Gastroesophageal sphincter (tissue), 4 donors: ENCODE measurements at regions not wholly inside any gene's neighbourhood (a gene's known extent, or its start where the extent isn't known, plus 50 kb on each side); places are given as distances from the start of the nearest gene placed in this dataset.

Experiments used
- ATAC-seq: fragments of 150-250 bp; one replicate; pipeline ENCODE4 v1.9.1; 2016; ENCODE audit warnings: mild to moderate bottlenecking, moderate library complexity
- H3K27ac ChIP-seq, 4 donors: fragments of 200-600 bp; sonication (generic) in 3 of 4; 1 replicate in 3 of 4; 2 replicates in 1 of 4; pipeline ENCODE4 v1.5.1; 2016 to 2019
- H3K27me3 ChIP-seq: fragments of 200-600 bp; sonication (generic); one replicate; pipeline ENCODE4 v1.5.1; 2019
- H3K36me3 ChIP-seq, 2 donors: fragments of 200-600 bp; sonication (generic); one replicate each; pipeline ENCODE4 v1.5.1; 2019; ENCODE audit warnings: control low read depth in 1 of 2
- H3K4me1 ChIP-seq, 3 donors: fragments of 200-600 bp; sonication (generic); 1 replicate in 2 of 3; 2 replicates in 1 of 3; pipeline ENCODE4 v1.5.1; 2016 to 2019; ENCODE audit warnings: control low read depth in 2 of 3
- H3K4me3 ChIP-seq, 2 donors: fragments of 200-600 bp; sonication (generic); one replicate each; pipeline ENCODE4 v1.5.1; 2019; ENCODE audit warnings: mild to moderate bottlenecking in 1 of 2, moderate library complexity in 1 of 2
- H3K9me3 ChIP-seq, 3 donors: fragments of 200-600 bp; sonication (generic); one replicate each; pipeline ENCODE4 v1.5.1; 2017 to 2019; ENCODE audit warnings: control low read depth in 2 of 3
- EP300 ChIP-seq: sonication (generic); formaldehyde crosslinking; IDR thresholded peaks from one replicate; pipeline ENCODE4 v1.6.1; 2017; ENCODE audit warnings: antibody characterized with exemption, mild to moderate bottlenecking
- POLR2A ChIP-seq, 2 donors: fragments of 450-650 bp; IDR thresholded peaks; one replicate each; pipeline ENCODE4 v1.6.1; 2017; ENCODE audit warnings: antibody characterized with exemption in 2 of 2, mild to moderate bottlenecking in 2 of 2, moderate library complexity in 1 of 2
- POLR2AphosphoS5 ChIP-seq: sonication (generic); formaldehyde crosslinking; IDR thresholded peaks from one replicate; pipeline ENCODE4 v1.6.1; 2017; ENCODE audit warnings: antibody characterized with exemption
- WGBS, 2 donors: methylation state at CpG; one replicate each; pipeline ENCODE4 v1.1.5; 2018; ENCODE audit warnings: low coverage in 1 of 2; 5-methylcytosine and 5-hydroxymethylcytosine counted together
- TF ChIP-seq, protein P1 (sequence below), 4 experiments: fragments of 200-600 bp in 2 of 4; fragments of 450-650 bp in 2 of 4; sonication (generic) in 1 of 4; IDR thresholded peaks; one replicate each; pipeline ENCODE4 v1.5.1; 2017 to 2019; ENCODE audit warnings: antibody characterized with exemption in 4 of 4, mild to moderate bottlenecking in 2 of 4, moderate library complexity in 2 of 4

GRCh38 chr2:195300631-195301030 lies 356.4 kb upstream of the SLC39A10 start:
- Histone ChIP-seq H3K4me1 (no peaks in the 10 kb centered on the region), H3K36me3 (no peaks in the 10 kb centered on the region), H3K27ac (no peak overlapping the region), H3K9me3 (peaks cover 0 to 3% (median 0%) of the 10 kb centered on the region in 3 donors), H3K27me3 (no peaks in the 10 kb centered on the region), H3K4me3 (no peak overlapping the region)
- ATAC-seq = no peak
- 58 to 81% methylated on average over 2 of the region's 2 CpGs for WGBS, 2 donors
- TF ChIP-seq EP300 (no peak), POLR2A (IDR thresholded peaks at IDR 0.05) (no peak), POLR2AphosphoS5 (no peak)
- TF ChIP-seq, protein P1, sequence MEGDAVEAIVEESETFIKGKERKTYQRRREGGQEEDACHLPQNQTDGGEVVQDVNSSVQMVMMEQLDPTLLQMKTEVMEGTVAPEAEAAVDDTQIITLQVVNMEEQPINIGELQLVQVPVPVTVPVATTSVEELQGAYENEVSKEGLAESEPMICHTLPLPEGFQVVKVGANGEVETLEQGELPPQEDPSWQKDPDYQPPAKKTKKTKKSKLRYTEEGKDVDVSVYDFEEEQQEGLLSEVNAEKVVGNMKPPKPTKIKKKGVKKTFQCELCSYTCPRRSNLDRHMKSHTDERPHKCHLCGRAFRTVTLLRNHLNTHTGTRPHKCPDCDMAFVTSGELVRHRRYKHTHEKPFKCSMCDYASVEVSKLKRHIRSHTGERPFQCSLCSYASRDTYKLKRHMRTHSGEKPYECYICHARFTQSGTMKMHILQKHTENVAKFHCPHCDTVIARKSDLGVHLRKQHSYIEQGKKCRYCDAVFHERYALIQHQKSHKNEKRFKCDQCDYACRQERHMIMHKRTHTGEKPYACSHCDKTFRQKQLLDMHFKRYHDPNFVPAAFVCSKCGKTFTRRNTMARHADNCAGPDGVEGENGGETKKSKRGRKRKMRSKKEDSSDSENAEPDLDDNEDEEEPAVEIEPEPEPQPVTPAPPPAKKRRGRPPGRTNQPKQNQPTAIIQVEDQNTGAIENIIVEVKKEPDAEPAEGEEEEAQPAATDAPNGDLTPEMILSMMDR (IDR thresholded peaks at IDR 0.05) = no peak

GRCh38 chr2:195299600-195299999 lies 357.4 kb upstream of the SLC39A10 start:
- 29 to 69% methylated on average over 1 of the region's 1 CpG for WGBS, 2 donors
- Histone ChIP-seq H3K27ac (no peak overlapping the region), H3K4me3 (no peak overlapping the region), H3K27me3 (no peaks in the 10 kb centered on the region), H3K36me3 (no peaks in the 10 kb centered on the region), H3K9me3 (peaks cover 0 to 3% (median 0%) of the 10 kb centered on the region in 3 donors), H3K4me1 (no peaks in the 10 kb centered on the region)
- ATAC-seq = no peak
- TF ChIP-seq EP300 = no peak
- no peak for TF ChIP-seq POLR2A (IDR thresholded peaks at IDR 0.05)
- no peak for TF ChIP-seq POLR2AphosphoS5
- TF ChIP-seq, protein P1 (IDR thresholded peaks at IDR 0.05) = no peak

- Histone ChIP-seq H3K9me3 (peaks cover 0 to 3% (median 0%) of the 10 kb centered on the region in 3 donors), H3K4me3 (no peak overlapping the region)
- TF ChIP-seq POLR2AphosphoS5 = no peak
- TF ChIP-seq POLR2A (IDR thresholded peaks at IDR 0.05) = no peak
- no peak for TF ChIP-seq EP300
- TF ChIP-seq, protein P1 (IDR thresholded peaks at IDR 0.05) = no peak
Observed at GRCh38 chr2:195296490-195296889, 360.5 kb upstream of the SLC39A10 start.

DNA sequence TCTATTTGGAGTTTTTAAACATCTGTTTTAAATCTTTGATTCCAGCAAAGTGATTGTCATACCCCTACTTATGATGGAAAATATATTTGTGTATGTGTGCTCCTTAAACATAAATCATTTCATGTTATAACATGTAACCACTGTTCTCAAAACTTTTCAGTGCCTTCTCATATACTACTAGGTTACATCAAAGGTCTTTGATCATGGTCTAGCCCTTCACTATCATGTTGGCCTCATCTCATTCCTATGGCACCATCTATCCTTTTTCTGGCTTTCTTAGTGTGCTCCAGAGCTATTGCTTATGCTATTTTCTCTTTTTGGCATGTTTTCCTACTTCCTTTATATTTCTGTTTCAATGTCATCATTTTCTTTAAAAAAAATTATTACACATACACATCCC lies 367.9 kb upstream of the SLC39A10 start:
- TF ChIP-seq POLR2AphosphoS5 (no peak), EP300 (no peak), POLR2A (IDR thresholded peaks at IDR 0.05) (no peak)
- TF ChIP-seq, protein P1 (IDR thresholded peaks at IDR 0.05) = no peak
- no peak overlapping the region for H3K27ac ChIP-seq
- H3K36me3 ChIP-seq = no peaks in the 10 kb centered on the region
- H3K4me3 ChIP-seq = no peak overlapping the region
- no peaks in the 10 kb centered on the region for H3K27me3 ChIP-seq
- H3K9me3 ChIP-seq = no peaks in the 10 kb centered on the region
- H3K4me1 ChIP-seq = no peaks in the 10 kb centered on the region
- no peak for ATAC-seq

More at GRCh38 chr2:195296490-195296889, 360.5 kb upstream of the SLC39A10 start:
- no peak for ATAC-seq
- WGBS, 2 donors = 52 to 67% methylated on average over 1 of the region's 1 CpG
- Histone ChIP-seq H3K36me3 (no peaks in the 10 kb centered on the region), H3K27ac (no peak overlapping the region), H3K4me1 (no peaks in the 10 kb centered on the region), H3K27me3 (no peaks in the 10 kb centered on the region)

DNA sequence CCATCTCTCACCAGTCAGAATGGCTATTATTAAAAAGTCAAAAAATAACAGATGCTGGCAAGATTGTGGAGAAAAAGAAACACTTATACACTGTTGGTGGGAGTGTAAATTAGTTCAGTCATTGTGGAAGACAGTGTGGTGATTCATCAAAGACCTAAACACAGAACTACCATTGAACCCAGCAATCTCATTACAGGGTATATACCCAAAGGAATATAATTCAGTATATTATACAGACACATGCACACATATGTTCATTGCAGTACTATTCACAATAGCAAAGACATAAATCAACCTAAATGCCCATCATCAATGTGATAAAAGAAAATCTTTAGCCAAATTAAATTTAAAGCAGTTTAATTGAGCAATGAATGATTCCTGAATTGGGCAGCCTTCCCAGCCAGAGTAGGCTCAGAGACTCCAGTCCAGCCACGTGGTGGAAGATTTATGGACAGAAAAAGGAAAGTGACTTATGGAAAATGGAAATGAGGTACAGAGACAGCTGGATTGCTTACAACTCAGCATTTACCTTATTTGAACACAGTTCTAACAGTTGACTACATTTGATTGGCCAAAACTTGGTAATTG lies 377.1 kb upstream of the SLC39A10 start:
- Histone ChIP-seq H3K4me1 (no peaks in the 10 kb centered on the region), H3K27me3 (no peaks in the 10 kb centered on the region), H3K9me3 (no peaks in the 10 kb centered on the region), H3K27ac (no peak overlapping the region), H3K4me3 (no peak overlapping the region), H3K36me3 (no peaks in the 10 kb centered on the region)
- WGBS, 2 donors = 4 to 10% methylated on average over 1 of the region's 1 CpG
- TF ChIP-seq EP300 (no peak), POLR2A (IDR thresholded peaks at IDR 0.05) (no peak), POLR2AphosphoS5 (no peak)
- TF ChIP-seq, protein P1 (IDR thresholded peaks at IDR 0.05) = no peak
- no peak for ATAC-seq
